Renal cortical epithelial cell (primary cell): ENCODE measurements at regions not wholly inside any gene's neighbourhood (a gene's known extent, or its start where the extent isn't known, plus 50 kb on each side); places are given as distances from the start of the nearest gene placed in this dataset.

Experiments
- DNase-seq: peaks from one replicate; pipeline ENCODE4 v3.0.0-alpha.2; 2011; ENCODE audit warnings: low read depth

DNA sequence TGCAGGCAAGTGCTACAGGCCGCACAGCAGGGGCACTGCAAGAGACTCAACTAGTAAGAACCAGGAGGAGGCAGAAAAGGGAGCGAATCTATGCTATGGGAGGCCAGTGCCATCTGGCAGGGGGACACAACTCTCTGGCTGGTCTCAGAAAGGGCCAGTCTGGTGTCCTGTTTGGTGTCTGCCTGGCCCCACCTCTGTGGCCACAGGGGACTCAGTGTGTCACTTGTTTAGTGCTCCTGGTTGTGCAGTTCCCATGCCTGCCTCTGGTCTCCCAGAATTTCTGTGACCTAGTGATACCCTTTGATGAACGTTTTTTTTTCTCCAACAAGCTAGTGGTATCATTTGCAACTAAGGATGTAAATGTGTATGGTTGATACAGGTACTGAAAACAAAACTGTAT is 59.2 kb upstream of the JCAD start:
- DNase-seq = no peak

DNA sequence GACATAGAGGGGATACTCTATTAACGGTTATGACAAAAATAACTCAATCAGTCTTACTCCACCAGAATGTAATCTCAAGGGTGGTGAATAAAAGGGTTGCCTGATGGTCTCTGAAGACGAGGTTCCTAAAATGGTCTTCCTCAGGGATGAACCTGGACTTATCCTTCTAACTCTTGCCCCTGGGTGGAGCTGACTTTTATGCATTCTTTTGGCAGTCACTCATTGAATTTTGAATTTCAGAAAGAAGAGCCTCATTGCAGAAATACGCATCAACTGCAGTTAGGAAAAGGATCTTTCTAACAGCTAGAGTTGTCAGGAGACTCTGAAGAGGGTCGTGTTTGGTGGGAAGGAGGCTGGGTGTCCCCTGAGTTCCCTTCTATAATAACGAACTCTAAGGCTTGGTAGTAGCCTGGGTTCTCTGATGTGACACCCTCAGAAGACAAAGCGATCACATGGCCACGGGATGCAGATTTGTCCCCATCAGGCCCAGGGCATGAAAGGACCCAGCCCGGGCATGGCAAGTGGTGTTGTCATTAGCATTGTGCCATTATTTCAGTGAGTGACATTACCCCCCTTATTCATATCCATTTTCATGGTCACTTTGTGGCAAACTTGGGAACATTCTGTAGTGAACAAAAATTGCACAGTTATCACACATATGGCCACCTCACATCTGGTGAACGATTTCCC is 58.6 kb upstream of the JCAD start:
- no peak for DNase-seq

DNA sequence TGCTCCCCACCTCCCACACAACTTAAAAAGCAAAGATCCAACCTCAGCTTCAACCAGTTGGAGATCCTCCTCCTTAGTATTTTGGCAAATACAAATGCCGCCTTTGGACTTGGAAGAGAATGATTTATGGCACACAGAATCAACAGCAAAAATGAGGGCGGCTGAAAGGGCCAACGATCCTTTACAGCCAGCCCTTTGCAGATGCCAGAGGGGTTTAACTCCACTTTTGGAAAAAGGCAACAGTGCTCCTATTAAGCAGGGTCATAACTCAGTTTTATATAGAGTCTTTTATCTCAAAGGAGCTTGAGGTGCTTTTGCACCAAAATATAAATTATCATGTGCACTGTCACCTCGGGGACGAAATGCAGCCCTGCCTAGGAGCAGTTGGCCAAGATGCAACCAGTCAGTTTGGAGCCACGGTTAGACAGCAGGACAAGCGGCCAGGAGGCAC is 56.7 kb upstream of the JCAD start:
- DNase-seq = no peak

DNA sequence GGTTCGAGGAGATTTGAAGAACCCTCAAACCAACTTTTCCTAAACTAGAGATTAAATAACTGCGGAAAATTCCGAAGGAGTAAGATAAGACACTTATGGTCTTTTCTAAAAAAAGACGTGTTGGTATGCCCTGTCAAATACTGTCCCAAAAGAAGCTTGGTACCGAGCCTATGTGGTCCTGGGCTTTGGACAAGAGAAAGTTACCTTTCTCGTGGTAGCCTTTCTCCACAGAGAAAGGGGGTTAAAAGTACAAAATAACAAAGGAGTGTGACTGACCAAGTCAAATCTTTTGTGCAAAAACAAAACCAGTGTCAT is 56.2 kb upstream of the JCAD start:
- DNase-seq = no peak

DNA sequence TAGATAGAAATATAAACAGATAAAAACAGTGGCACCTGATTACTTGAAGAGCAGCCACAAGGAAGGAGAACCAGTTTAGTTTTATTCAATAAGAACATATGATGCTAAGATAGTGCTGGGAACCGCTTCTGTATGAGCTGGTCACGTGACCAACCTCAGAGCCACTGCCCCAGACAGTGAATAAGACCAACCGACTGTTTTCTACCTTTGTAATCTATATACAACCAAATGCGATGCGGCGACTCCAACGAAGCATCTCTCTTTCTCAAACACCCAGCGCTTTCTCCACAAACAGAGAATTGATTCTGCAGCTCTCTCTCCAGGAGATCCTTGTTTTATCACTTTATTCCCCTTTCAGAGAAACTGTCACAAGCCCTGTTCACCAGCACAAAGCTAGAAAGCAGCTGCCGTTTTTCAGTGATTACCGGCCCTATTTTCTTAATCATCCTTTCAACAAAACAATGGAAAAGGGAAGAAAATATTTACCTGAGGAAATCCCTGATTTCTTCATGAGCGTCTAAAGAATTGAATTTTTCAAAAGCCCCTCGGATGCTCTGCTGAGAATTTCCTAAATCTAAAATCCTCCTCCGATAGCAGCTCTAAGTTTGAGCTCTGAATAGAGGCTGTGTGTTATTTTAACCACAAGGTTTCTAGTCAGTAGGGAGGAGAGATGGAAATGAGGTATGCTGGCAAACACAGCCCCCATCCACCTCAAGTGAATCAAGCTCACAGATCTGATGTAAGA is 55.7 kb upstream of the JCAD start:
- DNase-seq = peak; percentile 8

DNA sequence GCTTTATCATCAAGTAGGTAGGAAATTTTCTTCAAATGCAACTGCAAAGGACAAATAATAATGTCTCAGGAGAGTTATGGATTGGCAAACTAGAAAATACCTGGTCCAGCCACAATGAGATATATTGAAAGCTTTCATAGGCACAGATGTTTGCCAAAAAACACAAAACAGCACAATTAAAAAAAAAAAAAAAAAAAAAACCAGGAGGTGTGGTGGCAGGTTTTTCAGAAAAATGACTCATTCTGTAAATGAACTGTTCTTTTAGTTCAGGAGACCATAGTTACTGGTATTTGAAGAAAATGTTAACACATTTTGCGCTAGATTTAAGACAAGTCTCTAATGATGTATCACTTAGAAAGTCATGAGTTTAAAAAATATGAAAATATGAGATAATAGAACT is 55.0 kb upstream of the JCAD start:
- no peak for DNase-seq

DNA sequence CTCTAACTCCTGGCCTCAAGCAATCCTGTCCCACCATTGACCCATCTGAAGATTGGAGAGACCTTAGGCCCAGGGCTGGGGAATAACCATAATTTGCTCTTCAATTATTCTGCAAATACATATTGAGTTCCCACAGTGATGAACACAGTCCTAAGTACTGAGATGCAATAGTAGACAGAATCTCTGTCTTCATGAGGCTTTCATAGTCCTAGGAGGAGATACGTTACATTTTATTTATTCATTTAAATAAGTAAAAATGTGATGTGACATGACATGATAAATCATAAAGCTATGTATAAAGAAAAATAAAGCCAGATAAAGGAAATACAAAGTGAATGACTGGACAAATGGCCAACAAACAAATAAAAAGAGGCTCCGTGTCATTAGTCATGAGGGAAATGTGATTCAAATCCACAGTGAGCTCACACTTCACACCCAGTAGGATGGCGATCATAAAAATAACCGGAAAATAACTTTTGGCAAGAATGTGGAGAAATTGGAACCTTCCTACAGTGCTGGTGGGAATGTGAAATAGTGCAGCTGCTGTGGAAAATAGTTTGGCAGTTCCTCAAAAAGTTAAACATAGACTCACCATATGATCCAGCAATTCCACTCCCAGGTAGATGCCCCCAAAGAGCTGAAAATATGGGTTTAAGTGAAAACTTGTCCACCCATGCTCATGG is 52.1 kb upstream of the JCAD start:
- DNase-seq = no peak
